Bronchial epithelial cell (primary cell): ENCODE measurements at regions not wholly inside any gene's neighbourhood (a gene's known extent, or its start where the extent isn't known, plus 50 kb on each side); places are given as distances from the start of the nearest gene placed in this dataset.

Source experiments
- DNase-seq: peaks from one replicate; pipeline ENCODE4 v3.0.0-alpha.2; 2010; ENCODE audit warnings: low read depth
- FAIRE-seq: peaks from 2 replicates; lab custom pipeline; 2011; peaks lifted over from hg19 to GRCh38; lab: Jason Lieb, UNC
- H3K27me3 ChIP-seq: 2 replicates; pipeline ENCODE4 v1.5.1; 2011; ENCODE audit warnings: low read length; ENCODE audit not compliant: control insufficient read depth, insufficient read depth
- H3K36me3 ChIP-seq: 2 replicates; pipeline ENCODE4 v1.5.1; 2011; ENCODE audit warnings: low read length; ENCODE audit not compliant: control insufficient read depth, insufficient read depth
- H3K4me3 ChIP-seq: 2 replicates; pipeline ENCODE4 v1.5.1; 2011; ENCODE audit warnings: mild to moderate bottlenecking, low read depth, low read length, control low read depth
- TF ChIP-seq, protein P1 (sequence below): IDR thresholded peaks from 2 replicates; pipeline ENCODE4 v1.5.1; 2011; ENCODE audit warnings: mild to moderate bottlenecking, moderate library complexity, low read length, control low read depth, inconsistent platforms; ENCODE audit not compliant: insufficient read depth, severe bottlenecking

DNA sequence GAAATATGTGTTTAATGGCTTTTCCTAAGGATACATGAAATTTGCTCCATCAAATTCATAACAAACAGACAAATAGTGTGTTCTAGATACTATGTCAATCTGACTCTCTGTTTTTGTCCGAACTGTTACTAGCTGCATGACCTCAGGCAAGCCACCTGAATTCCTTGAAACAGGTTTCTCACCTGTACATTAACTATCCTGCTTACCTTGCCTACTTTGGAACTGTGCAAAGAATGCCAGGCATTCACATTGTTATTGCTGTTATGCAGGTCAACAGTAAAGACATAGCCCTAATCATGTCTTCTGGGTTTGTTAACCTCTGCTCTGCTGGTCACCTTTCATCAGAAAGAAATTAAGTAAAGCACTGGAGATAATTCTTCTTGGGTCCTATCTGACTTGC is 1283.9 kb upstream of the CELF2 start:
- Histone ChIP-seq H3K36me3 (no peaks in the 10 kb centered on the region), H3K27me3 (no peaks in the 10 kb centered on the region), H3K4me3 (no peak overlapping the region)
- DNase-seq (no peak), FAIRE-seq (peak; percentile 23)
- TF ChIP-seq, protein P1, sequence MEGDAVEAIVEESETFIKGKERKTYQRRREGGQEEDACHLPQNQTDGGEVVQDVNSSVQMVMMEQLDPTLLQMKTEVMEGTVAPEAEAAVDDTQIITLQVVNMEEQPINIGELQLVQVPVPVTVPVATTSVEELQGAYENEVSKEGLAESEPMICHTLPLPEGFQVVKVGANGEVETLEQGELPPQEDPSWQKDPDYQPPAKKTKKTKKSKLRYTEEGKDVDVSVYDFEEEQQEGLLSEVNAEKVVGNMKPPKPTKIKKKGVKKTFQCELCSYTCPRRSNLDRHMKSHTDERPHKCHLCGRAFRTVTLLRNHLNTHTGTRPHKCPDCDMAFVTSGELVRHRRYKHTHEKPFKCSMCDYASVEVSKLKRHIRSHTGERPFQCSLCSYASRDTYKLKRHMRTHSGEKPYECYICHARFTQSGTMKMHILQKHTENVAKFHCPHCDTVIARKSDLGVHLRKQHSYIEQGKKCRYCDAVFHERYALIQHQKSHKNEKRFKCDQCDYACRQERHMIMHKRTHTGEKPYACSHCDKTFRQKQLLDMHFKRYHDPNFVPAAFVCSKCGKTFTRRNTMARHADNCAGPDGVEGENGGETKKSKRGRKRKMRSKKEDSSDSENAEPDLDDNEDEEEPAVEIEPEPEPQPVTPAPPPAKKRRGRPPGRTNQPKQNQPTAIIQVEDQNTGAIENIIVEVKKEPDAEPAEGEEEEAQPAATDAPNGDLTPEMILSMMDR = no peak

DNA sequence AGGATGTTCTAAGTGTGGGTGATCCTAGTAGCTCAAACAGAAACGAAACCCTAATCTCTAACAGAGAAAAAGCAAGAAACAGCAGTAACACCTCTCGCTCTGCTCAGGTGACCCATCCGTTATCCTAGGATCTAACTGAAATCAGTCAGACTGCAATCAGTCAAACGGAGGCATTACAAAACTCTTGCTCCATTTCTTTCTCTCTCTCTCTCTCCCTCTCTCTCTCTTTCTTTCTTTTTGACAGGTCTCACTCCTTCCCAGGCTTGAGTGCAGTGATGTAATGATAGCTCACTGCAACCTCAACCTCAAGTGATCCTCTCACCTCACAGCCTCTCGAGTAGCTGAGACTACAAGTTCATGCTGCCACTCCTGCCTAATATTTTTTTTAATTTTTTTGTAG is 1283.5 kb upstream of the CELF2 start:
- H3K27me3 ChIP-seq = no peaks in the 10 kb centered on the region
- H3K4me3 ChIP-seq = no peak overlapping the region
- DNase-seq (no peak), FAIRE-seq (no peak)
- H3K36me3 ChIP-seq = no peaks in the 10 kb centered on the region
- TF ChIP-seq, protein P1 = no peak

DNA sequence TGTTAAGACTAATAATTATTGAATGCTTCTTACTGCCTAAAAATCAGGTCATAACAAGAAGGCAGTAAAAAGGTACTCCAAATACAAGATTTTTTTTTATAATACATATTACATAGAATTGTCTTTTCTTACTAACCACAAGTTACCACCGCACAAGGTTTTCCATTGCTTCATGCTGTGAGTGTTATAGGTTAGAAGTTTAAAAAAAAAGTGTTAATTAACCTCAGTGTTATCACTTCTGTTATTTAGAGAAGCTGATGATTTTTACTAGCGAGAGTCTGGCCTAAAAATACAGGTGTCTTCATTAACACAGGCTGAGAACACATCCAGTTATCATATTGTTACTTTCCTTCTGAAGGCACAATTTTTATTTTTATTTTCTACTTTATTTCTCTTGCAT is 1281.9 kb upstream of the CELF2 start:
- DNase-seq = no peak

DNA sequence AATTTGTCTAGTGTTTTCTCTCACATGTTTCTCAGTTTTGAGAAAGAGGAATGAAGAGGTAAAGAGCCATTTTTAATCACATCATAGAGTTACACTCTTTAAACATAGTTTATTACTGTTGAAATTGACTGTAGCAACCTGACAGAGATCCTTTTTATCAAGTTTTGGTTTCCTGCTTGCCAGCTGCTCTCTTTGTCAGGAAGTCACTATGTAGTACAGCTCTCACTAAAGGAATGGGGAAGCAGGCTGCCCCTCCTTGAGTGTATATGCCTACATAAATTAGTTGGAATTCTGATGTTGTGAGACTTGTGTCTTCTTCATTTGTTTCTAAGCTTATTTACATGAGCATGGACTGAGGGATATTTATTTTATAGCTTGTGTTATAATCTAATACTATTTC is 1274.0 kb upstream of the CELF2 start:
- DNase-seq = peak; percentile 14
- no peak for FAIRE-seq

More for the DNA sequence above, 1281.9 kb upstream of the CELF2 start:
- FAIRE-seq = no peak
- Histone ChIP-seq H3K27me3 (no peaks in the 10 kb centered on the region), H3K4me3 (no peak overlapping the region), H3K36me3 (no peaks in the 10 kb centered on the region)
- TF ChIP-seq, protein P1 = no peak

DNA sequence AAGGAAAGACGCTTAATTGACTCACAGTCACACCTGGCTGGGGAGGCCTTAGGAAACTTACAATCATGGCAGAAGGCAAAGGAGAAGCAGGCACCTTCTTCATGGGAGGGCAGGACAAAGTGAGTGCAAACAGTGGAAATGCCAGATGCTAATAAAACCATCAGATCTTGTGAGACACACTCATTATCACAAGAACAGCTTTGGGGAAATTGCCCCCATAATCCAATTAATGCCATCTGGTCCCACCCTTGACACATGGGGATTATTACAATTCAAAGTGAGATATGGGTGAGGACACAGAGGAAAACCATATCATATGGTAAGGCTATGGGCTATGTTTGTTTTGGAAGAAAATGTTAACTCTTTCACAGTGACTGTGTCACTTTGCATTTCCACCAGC is 1272.5 kb upstream of the CELF2 start:
- DNase-seq (no peak), FAIRE-seq (no peak)
- no peak overlapping the region for H3K4me3 ChIP-seq
- H3K36me3 ChIP-seq = no peaks in the 10 kb centered on the region
- TF ChIP-seq, protein P1 = no peak
- no peaks in the 10 kb centered on the region for H3K27me3 ChIP-seq

More for the DNA sequence above, 1274.0 kb upstream of the CELF2 start:
- Histone ChIP-seq H3K27me3 (no peaks in the 10 kb centered on the region), H3K36me3 (no peaks in the 10 kb centered on the region), H3K4me3 (no peak overlapping the region)
- TF ChIP-seq, protein P1 = no peak

DNA sequence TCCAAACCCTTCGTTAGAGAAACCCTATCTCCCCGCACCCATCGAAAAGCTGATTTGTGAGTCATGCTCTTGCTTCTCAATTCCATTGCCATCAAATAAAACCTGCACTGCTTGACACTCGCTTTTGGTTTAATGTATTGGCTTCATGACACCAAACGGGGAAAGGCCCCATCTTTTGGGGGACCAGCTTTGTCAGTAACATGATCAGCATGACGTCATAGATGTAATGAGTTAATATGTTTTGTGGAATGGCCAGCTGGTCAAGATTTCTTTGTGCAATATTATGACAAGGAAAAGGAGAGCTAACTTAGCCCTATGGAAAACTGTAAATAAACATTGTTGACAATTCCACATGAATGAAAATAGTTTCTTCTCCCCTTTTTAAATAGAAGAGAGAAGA is 1260.5 kb upstream of the CELF2 start:
- DNase-seq (no peak), FAIRE-seq (no peak)
- no peaks in the 10 kb centered on the region for H3K36me3 ChIP-seq
- TF ChIP-seq, protein P1 = no peak
- no peaks in the 10 kb centered on the region for H3K27me3 ChIP-seq
- no peak overlapping the region for H3K4me3 ChIP-seq
